GM18909 (cell line): ENCODE measurements at regions not wholly inside any gene's neighbourhood (a gene's known extent, or its start where the extent isn't known, plus 50 kb on each side); places are given as distances from the start of the nearest gene placed in this dataset.

Experiments
- ATAC-seq: cut with Tn5 transposase; IDR thresholded peaks from one replicate; pipeline ENCODE4 v1.9.1; 2021; ENCODE audit warnings: mild to moderate bottlenecking; ENCODE audit not compliant: unreplicated experiment, poor library complexity

DNA sequence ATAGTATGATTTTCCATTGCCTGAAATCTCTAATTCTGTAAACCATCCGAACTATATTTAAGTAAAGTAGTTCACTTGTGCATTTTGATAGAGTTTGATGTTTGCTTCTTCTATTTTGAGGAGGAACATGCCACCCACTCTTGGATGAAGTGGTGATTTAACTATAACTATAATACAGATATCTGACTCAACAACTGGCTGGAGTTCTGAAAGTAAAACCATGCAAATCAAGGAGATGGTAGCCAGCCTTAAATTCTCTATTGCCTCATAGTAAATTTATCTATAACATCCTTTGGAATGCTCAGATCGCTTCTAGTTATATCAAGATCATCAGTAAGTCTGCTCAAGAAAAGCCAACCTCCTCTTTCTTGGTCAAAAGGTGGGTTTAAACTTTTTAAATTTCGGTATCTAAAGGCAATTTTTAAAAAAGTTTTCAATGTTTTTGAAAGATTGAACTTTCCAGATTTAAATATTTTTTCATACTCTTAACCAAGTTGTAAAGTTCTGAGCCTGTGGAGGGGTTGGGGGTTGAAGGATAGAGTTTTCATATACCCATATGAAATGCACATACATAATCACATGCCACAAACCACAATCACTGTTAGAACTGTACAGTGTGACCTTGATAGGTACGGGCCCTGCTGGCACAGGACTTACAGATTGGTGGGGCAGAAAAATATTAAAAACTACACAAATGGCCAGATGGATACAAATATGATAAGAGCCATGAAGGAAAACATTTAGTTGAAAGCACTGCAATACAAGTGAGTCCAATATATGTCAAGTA is 90.5 kb upstream of the RFC3 start:
- no peak for ATAC-seq

DNA sequence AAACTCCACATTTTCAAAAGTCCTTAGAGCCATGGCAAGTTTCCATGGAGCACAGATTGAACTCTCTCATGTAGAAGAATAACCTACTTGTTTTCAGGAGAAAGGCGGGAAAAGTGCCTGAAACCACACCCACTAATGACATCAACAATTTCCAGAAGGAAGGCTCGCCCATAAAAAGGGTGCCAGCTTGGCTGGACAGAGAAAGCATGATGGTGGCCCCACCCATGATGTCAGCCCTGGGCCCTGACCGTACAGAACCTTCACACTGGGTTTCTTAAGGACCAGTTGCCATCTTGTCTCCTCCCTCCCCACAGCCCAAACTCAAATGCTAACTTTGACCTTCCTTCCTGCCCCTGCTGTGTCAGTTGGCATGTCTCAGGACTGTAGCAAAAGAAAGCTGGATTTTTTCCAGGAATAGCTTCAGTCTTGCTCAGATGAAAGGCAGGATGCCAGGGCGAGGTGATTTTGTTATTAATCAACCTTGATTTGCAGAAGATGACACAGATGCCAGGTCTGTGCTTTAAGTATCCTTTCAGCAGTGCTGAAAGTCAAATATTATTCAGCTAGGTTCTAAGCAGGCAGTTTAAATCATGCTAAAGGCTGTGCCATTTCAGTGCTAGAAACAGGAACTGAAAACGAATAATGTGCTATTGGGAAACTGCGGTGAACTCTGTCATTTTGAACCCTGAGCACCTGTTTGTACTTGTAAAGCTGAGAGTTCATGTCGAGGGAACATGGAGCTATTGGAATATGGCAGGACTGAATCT is 89.5 kb upstream of the RFC3 start:
- peak; percentile 87 for ATAC-seq

DNA sequence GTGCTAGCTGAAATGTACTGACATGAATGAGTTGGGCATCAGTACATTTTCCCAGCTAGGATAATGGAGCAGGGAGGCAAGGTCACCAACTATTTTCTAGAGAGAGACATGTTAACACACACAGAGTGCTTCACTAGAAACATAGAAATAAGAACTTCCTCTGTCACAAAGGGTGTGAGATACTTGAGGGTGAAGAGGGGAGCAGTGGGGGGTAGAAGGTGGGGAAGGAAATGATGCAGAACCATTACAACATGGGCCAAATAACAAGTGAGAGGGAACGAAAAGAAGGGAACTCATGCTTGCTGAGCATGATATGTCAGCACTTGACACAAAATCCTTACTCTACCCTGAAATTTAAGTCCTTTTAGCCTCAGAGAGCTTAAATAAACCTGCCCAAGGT is 87.8 kb upstream of the RFC3 start:
- ATAC-seq, result peak; percentile 25

DNA sequence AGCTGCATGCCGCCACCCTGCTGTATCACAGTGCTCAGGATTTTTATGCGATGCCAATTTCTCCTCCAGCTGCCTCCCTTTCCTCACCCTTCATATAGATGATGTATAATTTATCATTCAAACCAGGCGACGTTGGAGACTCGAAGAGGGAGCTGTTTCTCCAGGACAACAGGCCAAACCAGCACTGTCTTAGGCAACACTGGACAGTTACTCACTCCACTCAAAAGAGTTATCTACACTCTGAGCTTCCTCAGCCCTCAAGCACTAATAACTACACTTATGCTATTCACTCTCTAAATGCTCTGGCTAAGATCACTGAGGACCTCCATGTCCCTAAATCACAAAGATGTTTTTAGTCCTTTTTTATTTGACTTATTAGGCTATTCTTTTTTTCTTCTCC is 87.3 kb upstream of the RFC3 start:
- no peak for ATAC-seq

DNA sequence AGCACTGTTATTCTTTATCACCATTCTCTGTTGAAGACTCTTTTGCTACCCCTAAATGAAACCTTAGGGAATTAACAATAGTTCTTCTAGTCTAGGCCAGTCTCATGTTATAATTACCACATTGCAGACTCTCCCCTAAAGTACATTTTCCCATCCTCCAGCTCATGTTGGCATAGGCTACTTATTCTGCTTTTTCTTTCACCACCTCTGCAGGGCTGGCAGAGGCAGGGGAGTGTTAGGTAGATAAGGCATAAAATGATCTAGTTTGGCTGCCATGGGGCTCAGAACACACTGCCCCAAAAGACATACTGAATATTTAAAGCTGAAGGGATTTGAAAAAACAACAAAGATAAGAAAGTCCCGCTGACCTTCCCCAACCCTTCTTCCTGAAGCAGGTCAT is 82.7 kb upstream of the RFC3 start:
- no peak for ATAC-seq

DNA sequence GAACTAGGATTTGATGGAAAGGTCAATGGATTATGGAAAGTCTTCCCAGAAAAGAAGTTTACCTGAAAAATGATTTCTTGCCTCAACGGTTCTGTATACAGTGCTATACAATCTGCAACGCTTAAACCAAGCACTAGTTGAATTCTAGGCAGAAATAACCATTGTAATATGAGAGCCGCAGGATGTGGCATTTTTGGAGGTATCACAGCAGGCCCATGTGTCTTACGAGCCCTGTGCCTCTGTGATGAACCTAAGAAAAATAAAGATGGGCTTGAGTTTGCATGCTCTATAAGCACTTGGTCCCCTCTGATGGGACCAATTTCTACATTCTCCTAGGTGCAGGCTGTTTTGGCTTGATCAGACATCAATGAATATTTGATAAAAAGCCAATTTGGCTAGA is 78.7 kb upstream of the RFC3 start:
- no peak for ATAC-seq

DNA sequence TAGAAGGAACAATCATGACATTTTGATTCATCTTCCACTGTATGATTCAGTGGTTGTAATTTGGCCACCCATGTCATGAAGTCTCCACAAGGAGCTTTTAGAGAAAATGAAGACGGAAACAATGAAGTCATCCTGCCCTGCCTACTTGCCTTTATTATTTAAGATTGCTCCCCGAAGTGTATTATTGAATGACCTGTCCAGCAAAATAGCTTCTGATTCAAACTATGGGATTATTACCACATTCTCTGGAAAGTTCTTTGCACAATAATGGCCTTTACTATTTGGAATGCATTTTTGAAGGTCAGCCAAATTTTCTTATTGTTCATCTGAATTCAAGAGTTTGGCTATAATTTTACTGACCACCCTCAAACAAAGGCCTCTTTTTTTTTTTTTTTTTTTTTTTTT is 77.8 kb upstream of the RFC3 start:
- ATAC-seq, result no peak

DNA sequence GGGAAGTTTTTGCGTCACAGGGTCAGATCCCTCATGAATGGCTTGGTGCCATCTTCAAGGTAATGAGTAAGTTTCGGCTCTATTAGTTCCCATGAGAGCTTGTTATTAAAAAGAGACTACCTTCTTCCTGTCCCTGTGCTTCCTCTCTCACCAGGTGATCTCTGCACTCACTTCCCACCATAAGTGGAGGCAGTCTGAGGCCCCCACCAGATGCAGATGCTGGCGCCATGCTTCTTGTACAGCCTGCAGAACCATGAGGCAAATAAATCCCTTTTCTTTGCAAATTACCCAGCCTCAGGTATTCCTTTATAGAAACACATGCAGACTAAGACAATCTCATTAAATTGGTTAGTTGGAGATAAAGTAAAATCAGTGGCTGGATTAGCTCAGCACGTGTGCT is 75.6 kb upstream of the RFC3 start:
- no peak for ATAC-seq

DNA sequence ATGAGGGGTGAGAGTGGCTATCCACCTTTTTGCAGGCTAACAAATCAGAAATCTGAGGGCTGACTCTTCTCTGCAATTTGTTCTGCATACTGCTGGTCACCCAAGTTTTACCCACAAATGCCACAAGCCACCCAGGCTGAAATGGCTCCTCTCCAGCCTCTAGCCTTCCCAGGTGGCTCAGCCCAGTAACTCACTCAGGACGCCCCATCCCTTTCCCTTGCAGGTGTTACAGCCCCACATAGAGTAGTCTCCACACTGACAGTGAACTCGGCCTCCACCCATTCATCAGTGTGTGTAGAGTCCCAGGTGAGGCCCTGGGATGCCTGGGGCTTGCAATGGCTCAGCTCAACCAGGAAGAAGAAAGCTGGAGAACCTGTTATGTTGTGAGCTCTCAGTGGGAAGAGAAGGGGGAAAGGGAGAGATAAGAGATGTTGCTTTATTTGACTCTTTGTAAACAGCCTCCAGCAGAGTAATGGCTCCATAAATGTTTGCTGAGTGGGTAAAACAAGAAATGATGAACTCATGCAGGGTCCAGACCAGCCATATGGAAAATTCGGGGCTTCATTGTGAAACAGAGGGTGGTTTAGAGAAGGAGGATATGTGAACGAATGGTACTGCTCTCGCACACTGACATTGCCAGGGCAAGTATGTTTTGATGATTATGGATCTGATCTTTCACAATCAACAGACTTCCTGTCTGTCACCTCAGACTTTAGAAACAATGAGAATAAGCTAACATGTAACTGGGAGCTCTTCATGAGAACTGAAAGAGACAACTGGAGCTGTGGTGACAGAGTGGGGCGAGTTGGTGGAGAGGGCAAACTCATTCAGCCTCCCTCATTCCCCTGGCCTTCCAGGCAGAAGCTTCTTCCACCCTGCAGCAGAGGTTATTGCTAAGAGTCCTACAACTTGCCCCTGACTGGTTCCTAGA is 74.2 kb upstream of the RFC3 start:
- peak; percentile 76 for ATAC-seq

DNA sequence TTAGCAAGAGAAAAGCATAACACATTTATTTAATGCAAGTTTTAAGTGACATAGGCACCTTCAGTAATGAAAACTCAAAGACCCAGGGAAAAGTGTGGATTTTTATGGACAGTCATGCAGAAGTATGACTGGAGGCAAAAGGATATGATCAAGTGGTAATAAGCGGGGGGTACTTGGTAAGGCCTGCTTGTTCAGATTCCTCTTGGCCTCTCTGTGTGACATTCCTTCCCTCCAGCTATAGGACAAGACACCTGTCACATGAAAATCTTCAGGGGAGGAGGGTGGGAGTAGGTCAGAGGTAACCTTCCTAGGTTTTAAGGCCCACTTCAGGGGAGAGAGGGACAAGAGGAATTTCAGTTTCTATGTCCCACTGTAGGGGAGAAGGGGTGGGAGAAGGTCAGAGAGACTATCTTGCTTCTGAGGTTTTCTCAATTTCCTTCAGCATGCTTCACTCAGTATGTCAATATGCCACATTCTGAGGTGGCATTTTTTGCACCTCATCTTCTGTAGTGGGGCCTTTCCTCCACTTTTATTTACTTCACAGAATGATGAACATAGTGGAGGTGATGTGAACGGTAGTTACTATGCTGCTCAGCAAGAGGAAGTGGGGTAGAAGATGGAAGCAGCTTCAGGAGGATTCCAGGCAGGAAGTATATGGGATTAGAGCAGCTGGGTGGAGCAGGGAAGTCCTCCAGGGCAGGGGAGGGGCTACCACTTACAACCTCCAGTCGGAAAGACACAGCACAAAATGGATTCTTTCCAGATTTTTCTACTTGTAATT is 73.2 kb upstream of the RFC3 start:
- ATAC-seq, result no peak

DNA sequence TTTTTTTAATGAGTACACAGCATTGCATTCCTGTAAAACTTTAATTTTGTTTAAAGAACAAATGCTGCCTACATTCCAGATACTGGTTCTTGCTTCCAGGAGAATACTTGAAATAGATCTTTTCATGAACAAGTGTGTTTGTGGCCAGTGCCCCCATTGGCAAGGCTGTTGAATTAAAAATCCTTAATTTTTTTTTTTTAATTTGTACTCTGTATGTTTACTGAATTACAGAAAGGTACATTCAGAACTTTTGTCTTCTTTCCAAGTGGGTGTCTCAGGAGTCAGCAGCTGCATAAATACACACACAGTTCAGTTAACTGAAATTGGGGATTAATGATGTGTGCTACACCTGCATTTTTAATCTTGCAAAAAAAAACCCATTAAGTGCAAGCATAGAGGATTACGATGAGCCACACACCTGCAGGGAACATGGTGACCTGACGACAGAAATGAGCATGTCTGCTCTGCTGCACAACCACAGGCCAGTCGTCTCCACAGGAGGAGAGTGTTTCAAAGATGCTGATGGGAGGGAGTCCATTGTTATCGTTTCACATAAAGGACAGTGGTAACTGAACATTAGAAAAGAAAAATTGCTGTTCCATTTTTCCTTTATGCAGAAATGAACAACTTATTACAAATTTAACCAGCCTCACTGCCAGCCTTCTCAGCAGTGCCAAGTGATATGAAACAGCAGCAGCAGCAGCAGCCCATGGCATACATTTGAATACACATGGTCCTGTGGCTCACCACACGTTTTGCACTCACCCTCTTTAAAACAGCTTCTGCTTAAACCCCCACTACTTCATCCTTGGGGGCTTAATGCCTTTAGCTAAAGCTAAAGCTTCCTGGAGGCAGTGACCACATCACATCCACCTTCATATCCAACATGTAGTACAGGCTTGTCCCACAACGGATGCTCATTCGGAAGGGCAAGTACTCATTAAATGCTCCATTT is 72.3 kb upstream of the RFC3 start:
- ATAC-seq, result peak; percentile 66

DNA sequence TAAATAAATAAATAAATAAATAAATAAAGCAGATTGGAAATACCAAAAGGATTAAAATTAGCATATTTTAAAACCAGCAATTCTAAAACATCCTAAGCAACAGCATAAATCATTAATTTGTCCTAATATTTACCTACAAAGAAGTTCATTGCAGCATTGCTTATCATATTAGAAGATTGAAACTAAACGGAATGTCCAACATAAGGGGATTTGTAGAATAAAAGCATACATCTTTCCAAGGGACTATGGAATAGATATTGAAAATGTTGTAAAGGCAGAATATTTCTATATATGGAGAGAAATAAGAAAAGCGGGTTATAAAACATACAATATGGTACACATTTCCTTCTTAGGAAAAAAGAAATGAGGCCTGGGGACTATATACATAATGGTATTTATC is 71.1 kb upstream of the RFC3 start:
- no peak for ATAC-seq

DNA sequence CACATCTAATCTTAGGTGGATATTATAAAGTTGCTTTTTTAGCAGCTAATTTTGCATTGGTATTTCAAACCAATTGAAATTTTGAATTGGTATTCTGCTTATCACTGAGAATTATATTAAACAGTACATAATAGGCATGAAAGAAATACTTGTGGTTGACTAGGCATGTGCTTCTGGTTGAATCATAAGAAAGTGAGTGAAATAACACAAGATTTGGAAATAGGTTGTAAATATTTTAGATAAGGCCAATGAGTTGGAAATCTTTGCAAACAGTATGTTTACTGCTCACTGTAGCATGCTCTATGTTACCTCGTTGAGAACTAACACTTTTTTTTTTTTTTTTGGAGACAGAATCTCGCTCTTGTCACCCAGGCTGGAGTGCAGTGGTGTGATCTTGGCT is 66.8 kb upstream of the RFC3 start:
- no peak for ATAC-seq

DNA sequence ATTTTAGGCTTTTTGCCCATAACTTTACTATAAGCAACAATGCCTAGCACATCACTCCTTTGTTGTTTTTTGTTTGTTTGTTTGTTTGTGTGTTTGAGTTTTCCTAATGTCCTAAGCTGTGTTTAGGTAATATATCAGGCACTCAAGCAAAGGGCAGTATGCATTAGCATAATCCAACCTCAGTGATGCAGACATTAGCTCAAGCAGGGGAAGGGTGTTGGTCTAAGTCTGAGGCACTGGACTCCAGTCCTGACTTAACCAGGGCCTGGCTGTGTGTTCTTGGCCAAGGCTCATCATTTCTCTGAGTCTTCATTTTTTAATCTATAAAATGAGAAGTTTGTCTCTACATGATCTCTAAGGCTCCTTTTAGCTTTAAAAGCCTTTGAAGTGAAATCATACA is 65.9 kb upstream of the RFC3 start:
- no peak for ATAC-seq

DNA sequence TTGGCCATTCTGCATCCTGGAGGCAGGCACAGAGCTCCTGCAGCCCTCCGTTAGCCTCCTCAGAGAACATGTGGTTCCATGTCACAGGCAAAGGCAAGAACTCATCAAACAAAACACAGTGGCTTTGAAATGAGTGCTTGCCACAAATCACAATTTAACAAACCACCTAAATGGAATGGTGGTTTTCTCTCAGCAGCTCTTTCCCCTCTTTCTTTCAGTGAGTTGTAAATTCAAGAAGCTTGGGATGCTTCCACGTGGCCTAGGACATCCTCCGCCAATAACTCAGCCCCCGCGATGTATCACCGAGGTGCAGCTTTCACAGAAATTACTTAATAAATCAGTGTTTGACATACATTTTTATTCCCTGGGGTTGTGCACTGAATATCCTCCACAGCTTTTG is 65.4 kb upstream of the RFC3 start:
- no peak for ATAC-seq

DNA sequence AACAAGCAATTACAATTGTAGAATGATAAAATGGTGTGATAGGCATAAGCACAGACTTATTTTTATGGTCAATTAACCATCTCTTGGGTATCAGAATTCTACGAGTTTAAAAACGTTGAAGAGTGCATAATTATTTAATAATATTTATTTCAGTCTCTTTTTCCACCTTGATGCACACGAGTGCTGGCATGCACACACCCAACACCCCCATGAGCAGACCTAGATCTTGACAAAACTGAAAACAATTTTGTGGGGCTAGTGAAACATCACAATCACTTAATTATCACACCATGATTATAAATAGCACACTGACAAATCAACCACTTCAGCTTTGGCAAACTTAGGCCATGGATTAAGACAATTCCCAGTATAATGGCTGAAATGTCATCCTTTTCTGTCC is 61.0 kb upstream of the RFC3 start:
- no peak for ATAC-seq

DNA sequence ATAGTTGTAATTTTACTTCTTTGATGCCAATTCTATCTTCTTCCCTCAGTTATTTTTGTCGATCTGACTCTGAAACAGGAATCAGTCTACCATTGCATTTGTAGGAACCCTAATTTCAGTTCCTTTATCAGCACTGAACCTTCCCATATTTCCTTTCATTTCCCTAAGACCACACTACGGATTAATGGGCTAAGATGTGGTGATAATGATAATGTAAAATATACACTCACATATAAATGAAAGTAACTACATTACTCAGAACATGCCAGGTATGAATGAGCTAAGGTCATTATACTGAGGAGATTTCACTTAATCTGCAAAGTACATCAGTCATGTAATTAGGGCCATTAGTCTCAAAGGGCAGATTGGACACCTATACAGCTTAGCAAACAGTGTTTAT is 60.2 kb upstream of the RFC3 start:
- ATAC-seq, result peak; percentile 67

DNA sequence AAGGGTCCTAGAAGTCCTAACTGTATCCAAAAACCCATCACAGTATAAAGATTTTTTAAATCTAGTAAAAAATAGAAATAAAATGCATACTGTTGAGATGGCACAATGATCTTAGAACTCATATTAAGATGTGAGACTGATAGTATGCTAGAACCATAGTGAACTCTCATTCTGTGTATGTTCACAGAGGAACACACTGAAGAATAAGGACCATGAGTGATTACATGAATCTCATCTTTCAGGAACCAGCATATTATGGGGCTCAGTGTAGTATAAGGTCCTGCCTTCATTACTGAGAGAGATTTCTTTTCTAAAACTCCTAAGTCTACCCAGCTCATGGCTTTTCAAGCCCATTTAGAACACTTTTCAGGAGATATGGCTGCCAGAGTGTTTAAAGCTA is 59.8 kb upstream of the RFC3 start:
- peak; percentile 58 for ATAC-seq

DNA sequence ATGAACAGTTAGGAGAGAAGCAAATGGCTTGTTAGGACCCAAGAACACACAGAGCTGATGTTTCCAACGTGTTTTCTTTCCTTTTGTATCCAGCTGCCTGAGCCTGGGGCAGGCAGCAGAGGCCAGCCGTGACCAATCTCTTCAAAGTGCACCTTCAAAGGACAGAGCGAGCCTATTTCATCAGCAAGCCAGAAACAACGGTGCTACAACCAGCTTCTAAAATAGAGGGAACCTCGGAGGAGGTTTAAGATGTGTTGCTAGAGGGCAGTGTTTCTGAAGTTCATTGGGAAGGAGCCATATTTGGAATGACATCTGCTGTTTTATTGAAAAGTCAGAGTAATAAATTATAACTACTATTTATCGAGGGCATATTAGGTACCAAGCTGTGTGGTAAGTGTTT is 56.2 kb upstream of the RFC3 start:
- no peak for ATAC-seq
